Chondrocyte (in vitro differentiated cells): ENCODE measurements at regions not wholly inside any gene's neighbourhood (a gene's known extent, or its start where the extent isn't known, plus 50 kb on each side); places are given as distances from the start of the nearest gene placed in this dataset.

ENCODE experiments used
- DNase-seq: peaks from one replicate; pipeline ENCODE4 v3.0.0; 2021; ENCODE audit warnings: mixed read lengths, low spot score
- H3K27ac Mint-ChIP-seq: one replicate; pipeline ENCODE4 v1.8.0; 2021; ENCODE audit warnings: mild to moderate bottlenecking, moderate library complexity, mixed read lengths; ENCODE audit not compliant: unreplicated experiment
- H3K27me3 Mint-ChIP-seq: 2 replicates; pipeline ENCODE4 v1.8.0; 2021; ENCODE audit warnings: low read depth, mixed read lengths
- H3K36me3 Mint-ChIP-seq: 2 replicates; pipeline ENCODE4 v1.8.0; 2021; ENCODE audit warnings: low read depth, mixed read lengths
- H3K4me1 Mint-ChIP-seq: 2 replicates; pipeline ENCODE4 v1.8.0; 2021; ENCODE audit warnings: low read depth, mild to moderate bottlenecking, mixed read lengths
- H3K4me3 Mint-ChIP-seq: one replicate; pipeline ENCODE4 v1.8.0; 2021; ENCODE audit warnings: mild to moderate bottlenecking, moderate library complexity, mixed read lengths; ENCODE audit not compliant: unreplicated experiment
- H3K9me3 Mint-ChIP-seq: 2 replicates; pipeline ENCODE4 v1.8.0; 2021; ENCODE audit warnings: low read depth, mixed read lengths
- CTCF ChIP-seq: fragments of 200-600 bp; sonication (generic); IDR thresholded peaks from 2 replicates; pipeline ENCODE4 v1.5.0; 2021; ENCODE audit warnings: antibody characterized with exemption, mild to moderate bottlenecking, moderate library complexity

GRCh38 chr6:168906391-168906790 is 347.3 kb downstream of the THBS2 start:
- peaks cover 11% of the 10 kb centered on the region for H3K9me3 Mint-ChIP-seq
- DNase-seq: no peak
- H3K4me3 Mint-ChIP-seq: no peak overlapping the region
- TF ChIP-seq CTCF: no peak
- H3K27ac Mint-ChIP-seq: no peak overlapping the region
- peaks cover 1% of the 10 kb centered on the region for H3K27me3 Mint-ChIP-seq
- H3K36me3 Mint-ChIP-seq: peaks cover 3% of the 10 kb centered on the region
- peaks cover 10% of the 10 kb centered on the region for H3K4me1 Mint-ChIP-seq

GRCh38 chr6:168905451-168906090 is 348.1 kb downstream of the THBS2 start:
- H3K9me3 Mint-ChIP-seq: peaks cover 11% of the 10 kb centered on the region
- H3K27me3 Mint-ChIP-seq: peaks cover 1% of the 10 kb centered on the region
- no peak overlapping the region for H3K27ac Mint-ChIP-seq
- no peak for TF ChIP-seq CTCF
- H3K4me3 Mint-ChIP-seq: no peak overlapping the region
- peaks cover 10% of the 10 kb centered on the region for H3K4me1 Mint-ChIP-seq
- no peak for DNase-seq
- H3K36me3 Mint-ChIP-seq: peaks cover 3% of the 10 kb centered on the region

- no peak overlapping the region for H3K27ac Mint-ChIP-seq
- no peak overlapping the region for H3K4me3 Mint-ChIP-seq
- H3K9me3 Mint-ChIP-seq: peaks cover 11% of the 10 kb centered on the region
- H3K4me1 Mint-ChIP-seq: peaks cover 3% of the 10 kb centered on the region
- H3K36me3 Mint-ChIP-seq: peaks cover 3% of the 10 kb centered on the region
- TF ChIP-seq CTCF: no peak
- DNase-seq: no peak
- peaks cover 1% of the 10 kb centered on the region for H3K27me3 Mint-ChIP-seq
These were observed 349.9 kb downstream of the THBS2 start for GRCh38 chr6:168903613-168904345.

- peaks cover 3% of the 10 kb centered on the region for H3K4me1 Mint-ChIP-seq
- H3K9me3 Mint-ChIP-seq: peaks cover 6% of the 10 kb centered on the region
- TF ChIP-seq CTCF: no peak
These were observed 351.6 kb downstream of the THBS2 start for GRCh38 chr6:168902075-168902474.

GRCh38 chr6:168901076-168901475 is 352.6 kb downstream of the THBS2 start:
- H3K4me3 Mint-ChIP-seq: no peak overlapping the region
- H3K9me3 Mint-ChIP-seq: peaks cover 3% of the 10 kb centered on the region
- H3K27ac Mint-ChIP-seq: no peak overlapping the region
- TF ChIP-seq CTCF: no peak
- DNase-seq: no peak
- peaks cover 3% of the 10 kb centered on the region for H3K4me1 Mint-ChIP-seq
- no peaks in the 10 kb centered on the region for H3K36me3 Mint-ChIP-seq
- peaks cover 1% of the 10 kb centered on the region for H3K27me3 Mint-ChIP-seq

More at GRCh38 chr6:168902075-168902474, 351.6 kb downstream of the THBS2 start:
- peaks cover 1% of the 10 kb centered on the region for H3K27me3 Mint-ChIP-seq
- no peak overlapping the region for H3K4me3 Mint-ChIP-seq
- no peak overlapping the region for H3K27ac Mint-ChIP-seq
- DNase-seq: no peak
- H3K36me3 Mint-ChIP-seq: no peaks in the 10 kb centered on the region
